ENCODE measurements at regions not wholly inside any gene's neighbourhood (a gene's known extent, or its start where the extent isn't known, plus 50 kb on each side); places are given as distances from the start of the nearest gene placed in this dataset.
A peak's percentile ranks its signal among the peaks of the same experiment; 100 is the strongest.

DNA sequence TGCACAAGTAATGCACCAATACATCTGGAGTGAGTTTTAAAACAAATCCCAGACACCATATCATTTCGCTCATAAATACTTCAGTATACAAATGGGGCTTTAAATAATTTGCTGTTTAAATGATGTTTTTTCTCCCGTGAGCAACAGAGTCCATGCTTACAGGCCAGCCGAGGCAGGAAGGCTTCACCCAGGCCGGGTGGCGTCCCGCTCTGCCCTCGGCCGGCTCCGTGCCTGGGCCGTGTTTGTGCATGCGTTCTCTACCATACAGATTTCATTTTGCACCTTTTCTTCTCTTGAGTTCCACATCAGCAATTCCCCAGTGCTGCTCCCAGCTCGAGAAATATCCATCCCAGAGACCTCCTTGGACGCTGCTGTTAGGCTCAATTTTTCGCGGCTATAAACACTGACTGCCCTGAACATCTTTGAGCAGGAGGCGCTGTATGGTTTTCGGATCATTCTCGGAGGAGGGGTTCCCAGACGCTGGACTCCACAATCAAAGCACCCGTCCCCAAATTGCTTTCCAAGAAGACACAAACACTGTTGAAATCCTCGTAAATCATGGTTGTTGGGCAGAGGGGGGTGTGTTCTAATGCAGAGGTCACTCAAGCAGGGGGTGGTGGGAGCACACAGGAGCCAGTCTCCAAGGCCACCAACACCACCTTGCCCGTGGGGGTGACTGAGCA is 91.6 kb downstream of the MICALL2 start:
- TF ChIP-seq CTCF (IDR thresholded peaks at IDR 0.05; ENCODE audit: unreplicated experiment), result no peak
- CTCF ChIA-PET, result no interaction called here
- no TSS peak for BruUV-seq (replicated peaks)
- Mint-ChIP-seq H3K36me3 (ENCODE audit: insufficient read depth, unreplicated experiment) (no peaks in the 10 kb centered on the region), H3K27ac (ENCODE audit: low read depth, unreplicated experiment) (no peak overlapping the region), H3K27me3 (ENCODE audit: insufficient read depth, unreplicated experiment) (peaks cover 40% of the 10 kb centered on the region), H3K4me3 (ENCODE audit: unreplicated experiment) (no peak overlapping the region), H3K9me3 (ENCODE audit: unreplicated experiment) (no peaks in the 10 kb centered on the region), H3K4me1 (ENCODE audit: insufficient read depth, unreplicated experiment) (no peaks in the 10 kb centered on the region)
- intact Hi-C loops (cut with micrococcal nuclease), result no loop called here
- DNase-seq (ENCODE audit: unreplicated experiment), result no peak
- POLR2A ChIA-PET, result no interaction called here

DNA sequence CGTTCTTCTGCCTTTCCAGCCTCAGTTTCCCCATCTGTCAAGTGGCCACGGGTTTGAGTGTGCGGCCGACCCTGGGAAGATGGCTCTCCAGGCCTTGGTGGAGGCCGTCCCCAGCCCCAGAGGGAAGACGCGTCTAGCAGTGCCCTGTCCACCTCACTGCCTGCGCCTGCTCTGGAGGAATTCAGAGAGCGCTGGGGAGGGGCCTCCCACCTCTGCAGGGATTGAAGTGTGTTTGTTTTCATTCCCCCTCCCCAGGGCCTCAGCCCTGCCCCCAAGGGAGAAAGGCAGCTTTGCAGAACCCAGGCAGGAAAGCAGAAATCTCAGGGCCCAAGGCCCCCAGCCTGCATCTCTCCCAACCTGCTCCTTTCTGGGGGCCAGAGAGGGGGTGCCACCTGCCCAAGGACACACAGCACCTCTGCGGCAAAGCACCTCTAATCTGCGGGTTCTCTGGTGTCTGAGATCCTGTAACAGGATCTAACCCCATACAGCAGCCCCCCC is 91.0 kb downstream of the MICALL2 start:
- no peak overlapping the region for H3K27ac Mint-ChIP-seq (ENCODE audit: low read depth, unreplicated experiment)

GRCh38 chr7:1368682-1369571 is 90.3 kb downstream of the MICALL2 start:
- Mint-ChIP-seq H3K4me1 (ENCODE audit: insufficient read depth, unreplicated experiment) (no peaks in the 10 kb centered on the region), H3K9me3 (ENCODE audit: unreplicated experiment) (no peaks in the 10 kb centered on the region), H3K36me3 (ENCODE audit: insufficient read depth, unreplicated experiment) (no peaks in the 10 kb centered on the region), H3K4me3 (ENCODE audit: unreplicated experiment) (no peak overlapping the region), H3K27me3 (ENCODE audit: insufficient read depth, unreplicated experiment) (peaks cover 40% of the 10 kb centered on the region), H3K27ac (ENCODE audit: low read depth, unreplicated experiment) (no peak overlapping the region)
- POLR2A ChIA-PET, result no interaction called here
- BruUV-seq (replicated peaks), result no TSS peak
- CTCF ChIA-PET, result no interaction called here
- peak; percentile 5 for DNase-seq (ENCODE audit: unreplicated experiment)
- TF ChIP-seq CTCF (IDR thresholded peaks at IDR 0.05; ENCODE audit: unreplicated experiment), result no peak
- intact Hi-C loops (cut with micrococcal nuclease), result no loop called here

More for the DNA sequence above, 91.0 kb downstream of the MICALL2 start:
- DNase-seq (ENCODE audit: unreplicated experiment), result no peak
- no TSS peak for BruUV-seq (replicated peaks)
- no peaks in the 10 kb centered on the region for H3K9me3 Mint-ChIP-seq (ENCODE audit: unreplicated experiment)
- CTCF ChIA-PET, result no interaction called here
- H3K27me3 Mint-ChIP-seq (ENCODE audit: insufficient read depth, unreplicated experiment), result peaks cover 40% of the 10 kb centered on the region
- no peak overlapping the region for H3K4me3 Mint-ChIP-seq (ENCODE audit: unreplicated experiment)
- H3K36me3 Mint-ChIP-seq (ENCODE audit: insufficient read depth, unreplicated experiment), result no peaks in the 10 kb centered on the region
- no peaks in the 10 kb centered on the region for H3K4me1 Mint-ChIP-seq (ENCODE audit: insufficient read depth, unreplicated experiment)
- intact Hi-C loops (cut with micrococcal nuclease), result no loop called here
- POLR2A ChIA-PET, result no interaction called here
- TF ChIP-seq CTCF (IDR thresholded peaks at IDR 0.05; ENCODE audit: unreplicated experiment), result no peak

DNA sequence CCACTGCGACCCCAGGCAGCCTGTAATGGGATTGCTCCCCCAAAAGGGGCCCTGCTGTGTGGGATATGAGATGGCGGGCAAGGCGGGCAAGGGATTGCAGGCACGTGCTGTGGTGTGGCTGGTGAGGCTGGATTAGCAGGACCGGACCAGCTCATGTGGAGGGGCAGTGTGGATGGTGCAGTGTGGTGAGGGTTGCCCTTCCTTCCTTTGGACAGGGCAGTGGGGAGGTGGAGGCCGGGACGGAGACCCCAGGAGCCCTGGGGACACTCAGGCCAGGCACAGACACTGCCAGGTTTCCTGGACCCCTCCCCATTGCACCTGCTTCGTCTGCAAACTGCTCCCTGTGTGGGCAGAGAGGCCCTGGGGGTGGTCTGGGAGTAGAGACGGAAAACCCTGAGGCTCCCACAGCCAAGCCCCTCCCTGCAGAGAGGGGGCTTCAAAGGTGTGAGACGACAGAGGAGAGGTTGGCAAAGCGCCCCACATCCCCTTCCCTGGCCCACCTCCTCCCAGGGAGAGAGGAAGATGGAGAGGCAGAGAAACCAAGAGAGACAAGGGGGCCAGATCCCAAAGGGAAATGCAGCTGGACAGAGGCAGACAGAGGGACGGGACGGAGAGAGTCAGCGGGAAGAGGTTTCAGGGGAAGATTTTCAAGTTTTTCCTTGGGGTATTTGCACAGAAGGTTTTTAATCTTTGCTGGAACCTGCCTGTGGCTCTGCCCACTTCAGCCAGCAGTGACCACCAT is 89.2 kb downstream of the MICALL2 start:
- Mint-ChIP-seq H3K4me1 (ENCODE audit: insufficient read depth, unreplicated experiment) (no peaks in the 10 kb centered on the region), H3K36me3 (ENCODE audit: insufficient read depth, unreplicated experiment) (no peaks in the 10 kb centered on the region), H3K9me3 (ENCODE audit: unreplicated experiment) (no peaks in the 10 kb centered on the region), H3K27ac (ENCODE audit: low read depth, unreplicated experiment) (no peak overlapping the region), H3K27me3 (ENCODE audit: insufficient read depth, unreplicated experiment) (peaks cover 40% of the 10 kb centered on the region), H3K4me3 (ENCODE audit: unreplicated experiment) (no peak overlapping the region)
- no TSS peak for BruUV-seq (replicated peaks)
- intact Hi-C loops (cut with micrococcal nuclease), result no loop called here
- ChIA-PET POLR2A (no interaction called here), CTCF (no interaction called here)
- DNase-seq (ENCODE audit: unreplicated experiment), result no peak
- TF ChIP-seq CTCF (IDR thresholded peaks at IDR 0.05; ENCODE audit: unreplicated experiment), result no peak
